Heart left ventricle (tissue), 16 donors: ENCODE measurements at regions not wholly inside any gene's neighbourhood (a gene's known extent, or its start where the extent isn't known, plus 50 kb on each side); places are given as distances from the start of the nearest gene placed in this dataset.

ENCODE experiments used
- ATAC-seq, 4 donors: fragments of 200-7000 bp; cut with Tn5 transposase; one replicate each; pipeline ENCODE4 v1.9.1; 2020 to 2022; ENCODE audit warnings: moderate library complexity in 4 of 4, mild to moderate bottlenecking in 3 of 4, moderate number of reproducible peaks in 1 of 4
- DNase-seq, 5 donors: peaks; one replicate each; pipeline ENCODE4 v3.0.0-alpha.2; 2020
- H3K27ac ChIP-seq, 12 donors: fragments of 200-600 bp; sonication (generic) in 4 of 12; one replicate each; pipeline versions ENCODE4 v1.5.0 to v1.8.0; 2016 to 2022; ENCODE audit warnings: mild to moderate bottlenecking in 2 of 12
- H3K27me3 ChIP-seq, 9 donors: fragments of 200-600 bp; sonication (generic) in 2 of 9; one replicate each; pipeline versions ENCODE4 v1.5.1 to v1.8.0; 2016 to 2022; ENCODE audit warnings: mild to moderate bottlenecking in 3 of 9
- H3K36me3 ChIP-seq, 9 donors: fragments of 200-600 bp; sonication (generic) in 2 of 9; one replicate each; pipeline versions ENCODE4 v1.5.0 to v1.8.0; 2018 to 2022; ENCODE audit warnings: mild to moderate bottlenecking in 2 of 9
- H3K4me1 ChIP-seq, 12 donors: fragments of 200-600 bp; sonication (generic) in 4 of 12; one replicate each; pipeline versions ENCODE4 v1.5.0 to v1.8.0; 2016 to 2022; ENCODE audit warnings: mild to moderate bottlenecking in 3 of 12
- H3K4me3 ChIP-seq, 12 donors: fragments of 200-600 bp; sonication (generic) in 4 of 12; one replicate each; pipeline versions ENCODE4 v1.5.0 to v1.8.0; 2017 to 2022; ENCODE audit warnings: mild to moderate bottlenecking in 9 of 12, moderate library complexity in 4 of 12
- H3K9me3 ChIP-seq, 12 donors: fragments of 200-600 bp; sonication (generic) in 4 of 12; one replicate each; pipeline versions ENCODE4 v1.5.0 to v1.8.0; 2016 to 2022; ENCODE audit warnings: mild to moderate bottlenecking in 1 of 12
- CTCF ChIP-seq, 12 donors: fragments of 200-600 bp; sonication (generic) in 4 of 12; IDR thresholded peaks; one replicate each; pipeline versions ENCODE4 v1.5.0 to v1.8.0; 2018 to 2022; ENCODE audit warnings: antibody characterized with exemption in 12 of 12, mild to moderate bottlenecking in 5 of 12
- POLR2A ChIP-seq, 2 donors: fragments of 450-650 bp; IDR thresholded peaks; one replicate each; pipeline ENCODE4 v1.6.1; 2017; ENCODE audit warnings: antibody characterized with exemption in 2 of 2, mild to moderate bottlenecking in 2 of 2, moderate library complexity in 2 of 2
- WGBS, 4 donors: extraction: QIAGEN DNeasy Blood & Tissue Kit in 2 of 4; methylation state at CpG; one replicate each; pipeline versions ENCODE4 v1.1.5 to v1.1.7; 2013 to 2018; 5-methylcytosine and 5-hydroxymethylcytosine counted together
- intact Hi-C, 10 donors: fragments of 100-400 bp; cut with DNase I; formaldehyde crosslinking; loops; one replicate each; pipeline versions ENCODE4 v1.11.1 to v1.14.2; 2022
- donor health status: ischemic (EF 13 %, LVEDD 7.1; RV severe dilation, severe dysfunction).
- donor health status: healthy with polysubstance abuse.
- donor health status: DM: no; HTN: yes; CAD: no.
- donor health status: DM: no; HTN: no; CAD: no.
- donor health status: ischemic (EF 25% LVEDD 6.9; RV normal size, moderate dysfunction).
- donor health status: ischemic (EF 25% LVEDD 5.7; RV mildly dilated, moderate dysfunction).
- donor health status: healthy.
- donor health status: DM: yes; HTN: yes; CAD: no.
- donor health status: ischemic (EF 35%, LVEDD 5.7; RV mildly dilated, moderate dysfunction).
- donor health status: nonischemic (EF 11% LVEDD 7.7; RV severe dilation, severe dysfunction).
- donor health status: DM: yes; HTN: yes; CAD: no.
- donor health status: PGD.
- donor health status: ischemic (EF 29% LVEDD 5.4; RV normal size, mild dysfunction).
- donor health status: nonischemic (EF 23%, LVEDD 6.1; RV moderate dilation, normal function).

- Histone ChIP-seq H3K36me3 (no peaks in the 10 kb centered on the region), H3K27ac (no peak overlapping the region), H3K27me3 (no peaks in the 10 kb centered on the region), H3K4me3 (no peak overlapping the region), H3K4me1 (peaks cover 0 to 5% (median 0%) of the 10 kb centered on the region in 12 donors), H3K9me3 (no peaks in the 10 kb centered on the region)
- ATAC-seq (no peak), DNase-seq (no peak)
- no peak for TF ChIP-seq CTCF (IDR thresholded peaks at IDR 0.05)
- TF ChIP-seq POLR2A (IDR thresholded peaks at IDR 0.05): no peak
- intact Hi-C loops: no loop called here
- 81 to 95% (median 91%) methylated on average over 3 of the region's 3 CpGs for WGBS, 4 donors
Measured at GRCh38 chr18:67242001-67242400, 274.5 kb downstream of the DSEL start.

GRCh38 chr18:67241299-67241698 is 275.2 kb downstream of the DSEL start:
- Histone ChIP-seq H3K27me3 (no peaks in the 10 kb centered on the region), H3K9me3 (no peaks in the 10 kb centered on the region), H3K27ac (no peak overlapping the region), H3K4me1 (peaks cover 0 to 5% (median 0%) of the 10 kb centered on the region in 12 donors), H3K4me3 (no peak overlapping the region), H3K36me3 (no peaks in the 10 kb centered on the region)
- intact Hi-C loops: no loop called here
- no peak for TF ChIP-seq POLR2A (IDR thresholded peaks at IDR 0.05)
- no peak for TF ChIP-seq CTCF (IDR thresholded peaks at IDR 0.05)
- DNase-seq: no peak
- WGBS, 4 donors: 59 to 74% (median 64%) methylated on average over 1 of the region's 1 CpG
- ATAC-seq: no peak

GRCh38 chr18:67239826-67240225 is 276.7 kb downstream of the DSEL start:
- ATAC-seq (no peak), DNase-seq (no peak)
- Histone ChIP-seq H3K9me3 (no peaks in the 10 kb centered on the region), H3K4me3 (no peak overlapping the region), H3K27ac (no peak overlapping the region), H3K36me3 (no peaks in the 10 kb centered on the region), H3K27me3 (no peaks in the 10 kb centered on the region), H3K4me1 (peaks cover 0 to 5% (median 0%) of the 10 kb centered on the region in 12 donors)
- WGBS, 4 donors: 87 to 93% (median 90%) methylated on average over 7 of the region's 7 CpGs
- TF ChIP-seq CTCF (IDR thresholded peaks at IDR 0.05) (no peak), POLR2A (IDR thresholded peaks at IDR 0.05) (no peak)
- intact Hi-C loops: no loop called here

- no peak for TF ChIP-seq CTCF (IDR thresholded peaks at IDR 0.05)
- TF ChIP-seq POLR2A (IDR thresholded peaks at IDR 0.05): no peak
- peaks cover 0 to 8% (median 0%) of the 10 kb centered on the region in 9 donors for H3K27me3 ChIP-seq
- DNase-seq (no peak), ATAC-seq (no peak)
- H3K4me1 ChIP-seq: no peaks in the 10 kb centered on the region
- H3K4me3 ChIP-seq: no peak overlapping the region
- H3K27ac ChIP-seq: no peak overlapping the region
- H3K9me3 ChIP-seq: peaks cover 0 to 4% (median 0%) of the 10 kb centered on the region in 12 donors
- intact Hi-C loops: no loop called here
- WGBS, 4 donors: 83 to 89% (median 87%) methylated on average over 1 of the region's 1 CpG
- no peaks in the 10 kb centered on the region for H3K36me3 ChIP-seq
Measured at GRCh38 chr18:67232991-67233390, 283.5 kb downstream of the DSEL start.
